ENCODE measurements at regions not wholly inside any gene's neighbourhood (a gene's known extent, or its start where the extent isn't known, plus 50 kb on each side); places are given as distances from the start of the nearest gene placed in this dataset.

DNA sequence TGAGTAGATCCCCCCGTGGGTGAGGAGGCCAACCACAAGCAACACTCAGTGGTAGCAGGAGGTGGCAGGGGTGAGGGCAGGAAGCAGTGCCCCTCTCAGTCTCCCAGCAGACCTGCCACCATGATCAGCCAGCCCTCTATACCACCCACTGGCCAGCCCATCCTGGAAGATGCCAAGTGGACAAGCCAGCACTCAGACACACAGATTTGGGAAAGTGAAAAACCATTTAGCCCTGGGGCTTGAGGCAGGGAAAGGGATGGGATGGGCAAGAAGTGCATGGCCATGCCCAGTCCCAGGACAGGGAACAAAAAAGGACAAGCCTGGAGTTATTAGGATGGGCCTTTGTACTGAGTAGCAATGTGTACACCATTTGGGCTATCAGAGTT is 76.9 kb downstream of the HFE start:
- no peaks in the 10 kb centered on the region for H3K36me3 ChIP-seq (ENCODE audit: low read length)
- no peaks in the 10 kb centered on the region for H4K20me1 ChIP-seq (ENCODE audit: low read depth, low read length)
- no peak overlapping the region for H2AFZ ChIP-seq (ENCODE audit: low read depth, low read length, severe bottlenecking)
- no peaks in the 10 kb centered on the region for H3K9me3 ChIP-seq (ENCODE audit: insufficient read depth, low read length)
- no peak overlapping the region for H3K4me2 ChIP-seq (ENCODE audit: low read depth, low read length, poor library complexity, severe bottlenecking)
- TF ChIP-seq, protein P1, sequence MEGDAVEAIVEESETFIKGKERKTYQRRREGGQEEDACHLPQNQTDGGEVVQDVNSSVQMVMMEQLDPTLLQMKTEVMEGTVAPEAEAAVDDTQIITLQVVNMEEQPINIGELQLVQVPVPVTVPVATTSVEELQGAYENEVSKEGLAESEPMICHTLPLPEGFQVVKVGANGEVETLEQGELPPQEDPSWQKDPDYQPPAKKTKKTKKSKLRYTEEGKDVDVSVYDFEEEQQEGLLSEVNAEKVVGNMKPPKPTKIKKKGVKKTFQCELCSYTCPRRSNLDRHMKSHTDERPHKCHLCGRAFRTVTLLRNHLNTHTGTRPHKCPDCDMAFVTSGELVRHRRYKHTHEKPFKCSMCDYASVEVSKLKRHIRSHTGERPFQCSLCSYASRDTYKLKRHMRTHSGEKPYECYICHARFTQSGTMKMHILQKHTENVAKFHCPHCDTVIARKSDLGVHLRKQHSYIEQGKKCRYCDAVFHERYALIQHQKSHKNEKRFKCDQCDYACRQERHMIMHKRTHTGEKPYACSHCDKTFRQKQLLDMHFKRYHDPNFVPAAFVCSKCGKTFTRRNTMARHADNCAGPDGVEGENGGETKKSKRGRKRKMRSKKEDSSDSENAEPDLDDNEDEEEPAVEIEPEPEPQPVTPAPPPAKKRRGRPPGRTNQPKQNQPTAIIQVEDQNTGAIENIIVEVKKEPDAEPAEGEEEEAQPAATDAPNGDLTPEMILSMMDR (IDR thresholded peaks at IDR 0.05; ENCODE audit: insufficient read depth, low read length, poor library complexity, severe bottlenecking) = no peak
- no peak for TF ChIP-seq EZH2phosphoT487 (conservative IDR thresholded peaks at IDR 0.05; ENCODE audit: low read length)
- H3K79me2 ChIP-seq (ENCODE audit: insufficient read depth, low read length) = no peaks in the 10 kb centered on the region
- H3K9ac ChIP-seq (ENCODE audit: low read length) = no peak overlapping the region
- no peak overlapping the region for H3K4me3 ChIP-seq (ENCODE audit: insufficient read depth, low read length, poor library complexity, severe bottlenecking)
- no peaks in the 10 kb centered on the region for H3K9me2 ChIP-seq (replicated peaks; ENCODE audit: insufficient read depth, low read length)
- H3K27me3 ChIP-seq (ENCODE audit: low read length) = no peaks in the 10 kb centered on the region
- no peak overlapping the region for H3K27ac ChIP-seq (ENCODE audit: low read depth, low read length)
- peaks cover 16% of the 10 kb centered on the region for H3F3A ChIP-seq (ENCODE audit: insufficient read depth)

DNA sequence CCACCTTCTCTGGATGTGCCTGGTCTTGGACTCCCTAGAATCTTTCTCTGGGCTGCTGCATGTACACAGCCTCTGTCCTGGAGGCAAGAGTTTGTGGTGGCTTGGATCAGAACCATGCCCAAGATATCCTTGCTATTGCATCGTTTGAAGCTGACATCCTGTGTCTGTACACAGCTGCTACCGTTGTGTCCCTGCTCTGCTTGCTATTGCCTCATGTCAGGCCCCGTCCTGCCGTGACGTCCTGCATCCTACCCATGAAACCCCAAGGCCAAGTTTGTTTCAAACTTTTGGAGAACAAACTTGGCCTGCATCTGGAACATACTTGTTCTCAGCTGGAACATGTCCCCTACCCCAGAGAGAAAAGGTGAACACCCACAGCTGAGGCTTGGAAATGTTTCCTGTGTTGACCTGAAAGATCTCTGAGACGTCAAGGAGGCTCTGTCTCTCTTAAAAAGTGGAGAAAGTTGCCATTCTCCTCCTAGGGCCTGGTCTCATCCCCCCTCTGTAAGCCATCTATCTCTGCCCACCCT is 78.1 kb downstream of the HFE start:
- H2AFZ ChIP-seq (ENCODE audit: low read depth, low read length, severe bottlenecking) = no peak overlapping the region
- H3K9me3 ChIP-seq (ENCODE audit: insufficient read depth, low read length) = no peaks in the 10 kb centered on the region
- no peaks in the 10 kb centered on the region for H3K36me3 ChIP-seq (ENCODE audit: low read length)
- TF ChIP-seq, protein P1 (IDR thresholded peaks at IDR 0.05; ENCODE audit: insufficient read depth, low read length, poor library complexity, severe bottlenecking) = no peak
- no peak for TF ChIP-seq EZH2phosphoT487 (conservative IDR thresholded peaks at IDR 0.05; ENCODE audit: low read length)
- H3K4me2 ChIP-seq (ENCODE audit: low read depth, low read length, poor library complexity, severe bottlenecking) = no peak overlapping the region
- no peak overlapping the region for H3K27ac ChIP-seq (ENCODE audit: low read depth, low read length)
- H3K79me2 ChIP-seq (ENCODE audit: insufficient read depth, low read length) = no peaks in the 10 kb centered on the region
- H3K9ac ChIP-seq (ENCODE audit: low read length) = peak overlapping the region; percentile 11; the same call in 1 of the 2 replicates
- no peaks in the 10 kb centered on the region for H4K20me1 ChIP-seq (ENCODE audit: low read depth, low read length)
- H3K9me2 ChIP-seq (replicated peaks; ENCODE audit: insufficient read depth, low read length) = no peaks in the 10 kb centered on the region
- H3K4me3 ChIP-seq (ENCODE audit: insufficient read depth, low read length, poor library complexity, severe bottlenecking) = no peak overlapping the region
- H3K27me3 ChIP-seq (ENCODE audit: low read length) = no peaks in the 10 kb centered on the region
- peaks cover 9% of the 10 kb centered on the region for H3F3A ChIP-seq (ENCODE audit: insufficient read depth)

DNA sequence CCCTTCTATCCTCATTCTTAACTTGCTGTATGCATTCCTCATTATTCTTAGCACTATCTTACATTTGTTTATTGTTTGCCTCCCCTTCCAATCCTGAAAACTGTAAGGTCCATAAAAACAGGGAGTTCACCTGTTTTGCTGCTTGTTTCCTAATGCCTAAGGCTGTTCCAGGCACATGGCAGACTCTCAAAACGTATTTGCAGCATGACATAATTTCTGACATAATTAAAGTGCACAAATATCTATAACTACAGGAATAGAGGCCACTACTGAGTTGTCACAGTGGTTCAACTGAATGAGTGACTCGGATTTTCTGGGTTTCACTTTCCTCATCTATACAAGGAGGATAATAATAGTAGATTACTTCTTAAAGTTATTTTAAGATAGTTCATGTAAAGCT is 83.0 kb downstream of the HFE start:
- Histone ChIP-seq H3F3A (ENCODE audit: insufficient read depth) (peaks cover 55% of the 10 kb centered on the region), H2AFZ (ENCODE audit: low read depth, low read length, severe bottlenecking) (peak overlapping the region; percentile 29), H3K79me2 (ENCODE audit: insufficient read depth, low read length) (peaks cover 4% of the 10 kb centered on the region; the same call in 1 of the 2 replicates), H3K27ac (ENCODE audit: low read depth, low read length) (peak overlapping the region; percentile 94), H3K9ac (ENCODE audit: low read length) (peak overlapping the region; percentile 81), H3K27me3 (ENCODE audit: low read length) (no peaks in the 10 kb centered on the region), H3K9me3 (ENCODE audit: insufficient read depth, low read length) (no peaks in the 10 kb centered on the region), H3K9me2 (replicated peaks; ENCODE audit: insufficient read depth, low read length) (no peaks in the 10 kb centered on the region), H3K36me3 (ENCODE audit: low read length) (no peaks in the 10 kb centered on the region), H4K20me1 (ENCODE audit: low read depth, low read length) (no peaks in the 10 kb centered on the region), H3K4me2 (ENCODE audit: low read depth, low read length, poor library complexity, severe bottlenecking) (peak overlapping the region; percentile 84), H3K4me3 (ENCODE audit: insufficient read depth, low read length, poor library complexity, severe bottlenecking) (peak overlapping the region; percentile 76)
- TF ChIP-seq, protein P1 (IDR thresholded peaks at IDR 0.05; ENCODE audit: insufficient read depth, low read length, poor library complexity, severe bottlenecking) = no peak
- TF ChIP-seq EZH2phosphoT487 (conservative IDR thresholded peaks at IDR 0.05; ENCODE audit: low read length) = no peak

Data from SU-DHL-6 (cell line).